Hepatic stellate cell (primary cell): ENCODE measurements at regions not wholly inside any gene's neighbourhood (a gene's known extent, or its start where the extent isn't known, plus 50 kb on each side); places are given as distances from the start of the nearest gene placed in this dataset.
A peak's percentile ranks its signal among the peaks of the same experiment; 100 is the strongest.

Experiments used
- DNase-seq: peaks from one replicate; pipeline ENCODE4 v3.0.0; 2011; ENCODE audit warnings: low spot score

DNA sequence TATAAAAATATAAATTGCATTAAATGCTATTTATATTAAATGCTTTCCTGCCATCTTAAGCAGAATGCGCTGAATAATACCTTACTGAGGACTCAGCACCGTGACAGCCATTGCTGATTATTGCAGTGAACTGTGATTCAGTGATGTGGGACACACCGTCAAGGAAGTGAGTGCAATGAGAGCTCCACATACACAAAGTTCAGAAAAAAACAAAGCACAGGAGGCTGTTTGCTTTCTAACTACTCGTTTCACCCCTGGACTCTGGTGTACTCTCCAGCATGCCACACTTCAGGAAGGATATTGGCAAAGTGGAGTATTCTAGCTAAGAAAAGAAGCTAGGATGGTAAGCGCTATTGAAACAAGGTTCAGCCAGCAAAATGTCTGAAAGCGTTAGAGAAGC lies 57.4 kb upstream of the CXADR start:
- DNase-seq: no peak

DNA sequence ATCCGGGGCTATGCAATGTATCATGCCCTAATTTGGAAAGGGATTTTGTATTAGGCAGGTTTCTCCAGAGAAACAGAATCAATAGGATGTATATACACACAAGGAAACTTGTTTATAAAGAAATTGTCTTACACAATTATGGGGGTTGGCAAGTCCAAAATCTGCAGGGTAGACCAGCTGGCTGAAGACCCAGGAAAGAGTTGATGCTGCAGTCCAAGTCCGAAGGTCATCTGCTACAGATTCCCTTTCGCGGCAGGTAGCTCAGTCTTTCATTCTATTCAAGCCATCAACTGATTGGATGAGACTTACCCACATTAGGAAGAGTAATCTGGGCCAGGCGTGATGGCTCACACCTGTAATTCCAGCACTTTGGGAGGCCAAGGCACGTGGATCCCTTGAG lies 54.6 kb upstream of the CXADR start:
- DNase-seq: no peak

DNA sequence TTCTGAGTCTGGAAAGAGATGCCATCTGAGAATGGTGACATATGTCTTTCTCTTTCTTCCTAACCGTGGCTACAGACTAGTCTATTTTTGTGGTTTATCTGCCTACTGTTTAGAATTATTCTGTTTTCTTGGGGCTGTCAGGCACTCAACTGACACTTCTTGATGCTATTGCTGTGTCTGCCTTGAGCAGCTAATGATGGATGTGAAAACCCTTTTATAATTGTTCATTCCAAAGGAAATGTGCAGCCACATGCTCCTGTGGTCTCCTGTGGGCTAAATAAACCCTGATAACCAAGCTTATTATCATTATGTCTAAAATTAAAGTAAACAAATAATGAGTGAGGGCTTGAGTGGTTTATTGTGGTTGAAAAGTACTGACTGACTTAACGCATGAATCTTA lies 52.7 kb upstream of the CXADR start:
- no peak for DNase-seq

DNA sequence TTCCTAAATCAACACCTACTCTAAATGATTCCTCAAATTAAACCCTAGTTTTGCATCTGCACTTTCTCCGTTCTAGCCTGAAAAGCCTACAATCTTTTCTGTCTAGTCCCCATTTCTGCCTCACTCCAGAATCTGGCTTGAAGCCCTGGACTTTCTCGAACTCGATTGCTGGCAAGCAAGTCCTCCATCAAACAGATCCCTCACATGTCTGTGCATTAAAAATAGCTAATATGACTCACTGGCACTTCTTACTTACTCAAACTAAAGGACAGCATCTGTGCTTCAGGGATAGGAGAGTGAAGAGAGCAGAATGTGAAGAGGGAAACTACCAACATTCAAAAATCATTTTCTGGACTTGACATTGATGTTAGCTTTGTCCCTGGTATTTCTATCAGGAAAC lies 51.8 kb upstream of the CXADR start:
- peak; percentile 85 for DNase-seq

DNA sequence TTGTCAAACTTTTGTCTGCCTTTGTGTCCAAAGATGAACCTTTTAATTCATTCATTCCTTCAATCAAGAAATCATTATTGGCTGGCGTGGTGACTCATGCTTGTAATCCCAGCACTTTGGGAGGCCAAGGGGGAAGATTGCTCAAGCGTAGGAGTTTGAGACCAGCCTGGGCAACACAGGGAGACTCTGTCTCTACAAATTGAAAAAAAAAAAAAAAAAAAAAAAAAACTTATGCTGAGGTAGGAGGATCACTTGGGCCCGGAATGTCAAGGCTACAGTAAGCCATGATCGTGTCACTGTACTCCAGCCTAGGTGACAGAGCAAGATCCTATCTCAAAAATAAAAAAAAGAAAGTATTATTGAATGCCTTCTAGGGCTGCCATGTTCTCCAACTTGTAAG lies 51.3 kb upstream of the CXADR start:
- no peak for DNase-seq

DNA sequence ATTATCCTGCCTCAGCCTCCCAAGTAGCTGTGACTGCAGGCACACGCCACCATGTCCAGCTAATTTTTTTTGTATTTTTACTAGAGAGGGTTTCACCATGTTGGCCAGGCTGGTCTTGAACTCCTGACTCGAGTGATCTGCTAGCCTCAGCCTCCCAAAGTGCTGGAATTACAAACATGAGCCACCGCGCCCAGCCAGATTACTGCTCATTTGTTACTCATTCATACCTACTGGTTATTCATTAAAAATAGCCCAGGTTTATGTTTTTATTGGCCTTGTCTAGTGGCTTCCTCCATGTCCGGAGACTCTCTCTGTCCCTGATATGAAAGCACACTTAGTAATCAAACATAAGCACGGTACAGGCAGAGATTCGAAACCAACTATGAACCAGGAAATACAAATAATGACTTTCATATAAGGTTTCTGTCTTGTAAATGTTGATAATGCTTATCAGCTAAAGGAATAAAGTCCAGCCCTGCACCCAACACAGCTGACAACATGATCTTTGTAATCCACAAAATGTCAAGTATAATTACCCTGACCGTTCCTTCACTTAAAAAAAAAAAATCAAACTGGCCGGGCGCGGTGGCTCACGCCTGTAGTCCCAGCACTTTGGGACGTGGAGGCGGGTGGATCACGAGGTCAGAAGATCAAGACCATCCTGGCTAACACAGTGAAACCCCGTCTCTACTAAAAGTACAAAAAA lies 50.4 kb upstream of the CXADR start:
- DNase-seq: no peak
